Muscle of arm (tissue), 1 donor: ENCODE measurements at regions not wholly inside any gene's neighbourhood (a gene's known extent, or its start where the extent isn't known, plus 50 kb on each side); places are given as distances from the start of the nearest gene placed in this dataset.
"Not testable (repeated sequence)": the region's sequence is repeated elsewhere in the genome, so short reads cannot be mapped to it uniquely, and the experiment has no call there.

Experiments used
- DNase-seq: peaks from one replicate; pipeline ENCODE4 v3.0.0-alpha.2; 2013

DNA sequence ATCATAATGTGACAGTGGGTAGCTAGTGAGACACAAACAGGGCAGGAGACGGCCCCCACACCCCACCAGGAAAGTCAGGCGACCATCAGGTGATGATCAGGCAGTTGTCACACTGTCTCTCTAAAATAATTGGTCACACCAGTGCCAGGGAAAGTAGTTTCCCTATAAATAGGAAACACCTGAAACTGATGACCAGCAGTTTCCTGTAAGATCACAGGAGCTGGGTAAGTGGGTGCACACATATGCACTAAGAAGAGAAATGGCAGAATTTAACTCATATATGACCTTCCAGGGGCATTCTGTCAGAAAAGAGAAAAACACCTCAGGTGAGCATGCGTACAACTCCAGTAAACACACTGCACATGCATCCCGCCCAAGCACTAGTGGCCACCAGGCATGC is 620.5 kb upstream of the GHITM start:
- no peak for DNase-seq

DNA sequence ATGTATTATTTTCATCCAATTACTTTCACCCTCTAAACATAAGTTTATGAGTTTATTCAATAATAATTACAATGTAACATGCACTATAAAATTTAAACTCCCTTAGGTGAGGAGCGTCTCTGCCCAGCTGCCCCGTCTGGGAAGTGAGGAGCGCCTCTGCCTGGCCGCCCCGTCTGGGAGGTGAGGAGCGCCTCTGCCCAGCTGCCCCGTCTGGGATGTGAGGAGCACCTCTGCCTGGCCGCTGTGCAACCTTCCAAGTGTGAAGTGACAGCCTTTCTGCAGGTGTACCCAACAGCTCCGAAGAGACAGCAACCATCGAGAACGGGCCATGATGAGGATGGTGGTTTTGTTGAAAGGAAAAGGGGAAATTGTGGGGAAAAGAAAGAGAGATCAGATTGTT is 618.9 kb upstream of the GHITM start:
- DNase-seq: not testable (repeated sequence)

DNA sequence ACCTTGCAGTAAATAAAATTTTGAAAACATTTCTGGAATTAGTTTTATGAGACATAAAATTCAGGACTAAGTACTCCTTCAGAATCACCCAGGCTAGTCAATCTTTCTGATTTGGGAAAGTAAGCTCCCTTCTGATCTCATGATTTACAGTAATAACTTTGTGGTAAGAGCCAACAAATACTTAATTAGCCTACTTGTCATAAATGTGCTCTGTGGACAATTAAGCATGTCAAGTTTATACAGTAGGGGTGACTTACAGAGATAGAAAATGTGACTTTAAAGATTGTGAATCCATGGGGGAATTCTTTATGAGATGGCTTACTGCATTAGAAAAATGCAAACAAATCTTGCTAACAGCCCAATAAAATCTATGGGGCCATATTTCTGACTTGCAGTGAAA is 616.9 kb upstream of the GHITM start:
- no peak for DNase-seq

DNA sequence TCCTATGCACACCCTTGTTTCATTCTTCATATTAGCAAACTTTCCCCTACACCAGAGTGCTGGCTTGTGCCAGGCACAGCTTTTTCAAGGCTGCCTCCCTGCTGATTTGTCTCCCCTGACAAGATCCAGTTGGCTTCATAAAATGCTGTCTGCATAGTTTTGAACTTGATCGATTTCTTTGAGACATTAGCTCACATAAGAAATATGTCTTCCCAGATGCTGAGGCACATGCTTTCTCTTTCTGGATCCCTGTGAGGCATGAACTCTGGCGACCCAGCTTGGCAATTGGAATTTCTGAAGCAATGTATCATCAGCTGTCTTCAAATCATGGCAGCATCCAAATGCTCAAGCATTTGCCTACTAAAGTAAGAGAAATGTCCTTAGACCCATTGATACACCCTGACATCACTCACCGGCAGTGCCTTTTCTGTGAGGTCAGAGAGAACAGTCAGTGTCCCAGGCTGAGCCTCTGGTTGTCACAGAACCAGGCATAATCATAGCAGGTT is 616.4 kb upstream of the GHITM start:
- peak; percentile 56 for DNase-seq

DNA sequence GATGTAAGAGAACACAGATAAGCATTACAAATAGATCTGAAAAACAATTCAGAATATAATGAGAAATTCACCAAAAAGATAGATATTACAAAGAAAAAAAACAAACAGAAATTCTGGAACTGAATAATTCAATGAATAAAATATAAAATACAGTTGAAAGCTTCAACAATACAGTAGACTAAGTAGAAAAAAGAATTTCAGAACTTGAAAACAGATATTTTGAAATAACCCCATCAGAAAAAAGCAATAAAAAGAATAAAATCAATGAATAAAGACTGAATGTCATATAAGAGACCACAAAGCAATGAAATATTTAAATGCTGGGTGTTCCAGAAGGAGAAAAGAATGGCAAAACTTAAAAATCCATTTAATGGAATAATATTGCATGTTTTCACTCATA is 611.4 kb upstream of the GHITM start:
- DNase-seq: no peak

DNA sequence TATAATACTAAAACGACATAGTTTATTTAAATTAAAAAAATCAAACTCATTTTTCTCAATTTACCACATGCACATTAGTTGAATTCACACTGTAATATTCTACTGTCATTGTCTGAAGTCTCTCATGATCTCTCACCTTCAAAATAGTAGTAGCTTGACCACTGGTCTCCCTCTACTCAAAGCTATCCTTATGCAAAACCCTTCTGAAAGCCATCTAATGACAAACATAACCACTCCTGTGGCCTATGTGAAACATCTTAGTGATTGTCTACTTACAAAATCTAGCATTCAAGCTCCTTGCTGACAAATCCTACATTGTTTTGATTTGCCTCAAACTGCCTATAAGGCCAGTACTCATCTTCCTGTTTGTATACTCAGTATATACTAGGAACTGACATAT is 606.0 kb upstream of the GHITM start:
- DNase-seq: no peak

DNA sequence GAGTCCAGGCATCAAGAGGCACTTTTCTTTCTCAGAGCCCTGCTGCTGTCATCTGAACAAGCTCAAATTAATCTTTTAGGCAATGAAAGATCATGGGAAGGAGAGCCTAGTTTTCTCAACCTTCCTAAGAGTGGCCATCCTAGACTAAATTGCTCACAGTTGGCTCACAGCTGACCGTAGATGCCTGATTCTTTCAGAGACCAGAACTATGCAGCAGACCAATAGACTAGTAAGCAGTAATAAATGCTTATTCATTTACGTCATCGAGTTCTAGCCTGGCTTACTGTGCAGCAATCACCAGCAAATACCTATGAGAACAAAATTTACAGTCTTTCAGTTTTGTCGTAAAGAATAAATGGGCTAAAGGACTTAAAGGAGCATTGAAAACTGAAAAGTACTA is 602.9 kb upstream of the GHITM start:
- no peak for DNase-seq

DNA sequence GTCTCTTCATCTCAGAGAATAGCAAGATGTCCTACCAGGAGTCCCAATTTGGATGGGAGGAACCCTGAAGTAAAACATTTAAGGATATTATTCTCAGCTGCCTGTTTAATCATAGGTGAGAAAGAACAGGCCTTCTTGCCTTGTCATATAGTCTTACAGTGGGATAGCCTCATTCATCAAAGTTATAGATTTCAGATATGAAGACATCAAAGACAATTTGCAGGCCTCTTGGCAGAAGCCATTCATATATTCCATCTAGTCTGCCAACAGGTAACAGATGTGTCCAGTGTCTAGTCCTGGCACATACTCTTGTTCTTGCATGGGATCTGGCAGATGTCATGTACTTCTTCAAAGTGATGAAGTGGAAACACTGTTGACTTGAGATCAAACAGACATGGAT is 601.3 kb upstream of the GHITM start:
- no peak for DNase-seq

DNA sequence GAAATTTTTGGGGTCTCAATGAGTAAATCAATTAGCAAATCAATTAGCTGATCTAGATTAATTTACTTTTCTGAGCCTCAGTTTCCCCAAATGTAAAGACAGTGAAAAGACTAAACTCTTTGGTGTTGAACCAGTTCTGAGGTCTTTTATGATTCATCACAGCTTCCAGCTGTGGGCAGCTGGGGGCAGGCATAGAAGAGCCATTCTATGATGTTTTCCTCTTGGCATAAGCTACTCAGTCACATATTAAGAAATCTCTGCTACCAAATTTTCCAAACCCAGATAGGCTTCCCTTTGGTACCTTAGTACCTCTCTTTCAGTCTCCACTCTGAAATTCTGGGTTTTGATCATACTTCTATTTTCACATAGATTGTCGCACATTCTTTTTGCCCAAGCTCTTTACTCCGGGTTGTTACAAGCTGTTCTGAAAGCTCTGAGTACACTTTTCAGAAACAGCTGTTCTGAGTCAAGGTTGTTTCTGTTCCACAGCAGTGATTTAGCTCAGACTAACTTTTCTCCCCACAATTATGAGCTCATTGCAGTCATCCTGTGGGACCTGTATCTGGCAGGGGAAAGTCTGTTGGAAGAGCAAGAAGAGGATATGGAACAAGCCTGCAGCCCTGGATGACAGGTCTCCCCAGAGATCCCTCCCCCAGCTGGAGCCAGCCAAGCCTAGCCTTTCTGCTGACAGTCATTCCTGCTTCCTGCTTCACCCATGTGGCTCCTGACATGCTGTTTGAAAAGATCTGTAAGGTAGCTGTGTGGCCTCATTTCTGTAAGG is 599.6 kb upstream of the GHITM start:
- peak; percentile 93 for DNase-seq

DNA sequence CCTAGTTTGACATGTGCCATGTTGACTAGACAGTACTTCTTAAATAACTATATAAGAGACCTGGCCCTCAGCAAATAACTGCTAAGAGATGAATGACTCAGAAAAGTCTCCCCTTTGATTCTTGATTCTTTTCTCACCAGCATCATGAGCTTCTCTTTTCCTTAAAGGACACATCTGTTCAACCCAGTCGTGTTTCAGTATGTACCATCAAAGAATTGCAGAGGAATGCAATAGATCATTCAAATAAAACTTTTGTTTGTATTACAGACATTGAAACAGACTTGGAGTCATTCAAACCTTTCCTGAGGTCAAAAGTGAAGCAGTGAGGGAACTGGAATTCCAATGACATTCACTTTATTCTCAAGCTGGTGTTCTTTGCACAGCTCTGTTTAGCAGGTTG is 598.3 kb upstream of the GHITM start:
- DNase-seq: no peak

DNA sequence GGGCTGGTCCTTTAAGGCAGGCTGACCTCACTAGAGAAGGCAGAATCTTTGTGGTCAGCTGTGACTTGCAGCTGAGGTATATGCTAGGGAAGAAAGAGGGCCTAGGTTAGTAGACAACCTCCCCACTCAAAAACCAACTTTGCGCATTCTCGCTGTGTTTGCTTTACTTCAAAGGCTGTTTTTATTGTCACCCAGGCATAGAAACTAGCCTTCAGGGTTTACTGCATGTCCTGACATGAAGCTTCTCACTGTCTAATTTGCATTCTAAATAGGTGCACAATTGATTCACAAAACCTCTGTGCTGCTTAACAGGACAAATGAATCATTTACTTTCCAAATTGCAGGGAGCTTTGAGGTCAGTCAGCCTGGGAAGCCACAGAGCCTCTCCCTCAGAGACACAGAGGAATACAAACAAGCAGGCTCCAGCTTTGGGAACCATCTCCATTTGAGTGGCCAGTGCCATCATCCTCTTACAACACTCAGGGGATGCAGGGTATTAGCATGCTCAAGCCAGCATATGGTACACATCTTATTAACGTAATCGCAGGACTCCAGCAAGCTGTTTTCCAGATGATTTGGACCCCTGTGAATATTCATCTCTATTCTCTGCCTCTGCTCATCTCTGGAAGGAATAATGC is 596.4 kb upstream of the GHITM start:
- DNase-seq: peak; percentile 25

DNA sequence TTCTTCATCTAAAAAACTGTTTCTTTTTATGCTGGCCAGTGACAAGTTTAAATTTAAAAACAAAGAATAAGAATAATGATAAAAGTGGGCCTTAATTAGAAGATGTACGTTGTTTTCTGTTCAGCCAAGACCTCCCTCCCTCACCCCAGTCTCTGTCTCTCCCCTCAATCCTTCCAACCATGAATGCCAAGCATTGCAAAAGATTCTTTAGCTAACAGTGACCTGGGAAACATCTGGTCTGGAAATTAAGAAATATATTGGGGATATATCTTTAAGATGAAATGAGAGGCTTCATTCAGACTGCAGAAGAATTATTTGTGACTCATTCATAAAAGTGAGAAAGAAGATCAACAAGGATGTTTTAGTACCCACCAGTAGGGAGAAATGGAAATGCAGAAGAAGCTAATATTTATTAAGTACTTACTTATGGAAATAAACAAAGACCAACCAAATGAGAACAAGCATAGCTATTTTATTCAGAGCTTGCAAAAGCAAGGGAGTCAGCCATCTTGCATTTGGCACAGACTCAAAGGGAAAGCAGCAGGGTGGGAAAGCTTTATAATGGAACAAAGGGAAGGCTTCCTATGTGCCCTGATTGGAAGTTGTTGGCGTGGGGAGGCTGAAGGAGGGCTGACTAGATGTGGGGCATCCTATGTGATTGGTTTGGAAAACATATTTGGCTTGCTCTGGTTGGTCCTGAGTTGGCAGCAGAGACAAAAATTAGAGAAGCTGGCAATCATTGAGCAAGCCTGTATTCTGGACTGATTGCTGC is 595.4 kb upstream of the GHITM start:
- DNase-seq: no peak

DNA sequence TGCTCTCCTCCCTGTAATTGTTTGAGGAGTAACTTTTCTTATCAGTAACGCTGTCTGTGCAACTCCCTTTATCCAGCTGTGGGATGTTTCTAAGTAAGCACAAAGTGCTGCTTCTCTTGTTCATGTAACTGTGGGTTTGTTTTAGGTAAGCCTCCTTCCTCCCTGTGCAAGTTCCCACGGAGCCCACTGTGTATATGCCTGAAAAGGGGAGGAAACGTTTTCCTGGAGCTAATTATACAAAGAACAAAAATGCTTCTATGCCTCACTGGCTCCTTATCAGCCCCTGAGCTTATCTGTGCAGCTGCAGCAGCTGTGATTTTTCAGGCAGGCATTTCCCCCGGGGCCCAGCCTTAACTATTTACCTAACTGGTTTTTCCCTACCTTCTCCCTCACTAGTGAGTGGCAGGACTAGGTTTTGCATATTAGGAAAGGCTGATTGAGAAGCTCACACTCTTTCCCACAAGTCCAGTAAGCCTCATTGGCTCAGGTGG is 593.4 kb upstream of the GHITM start:
- DNase-seq: no peak

DNA sequence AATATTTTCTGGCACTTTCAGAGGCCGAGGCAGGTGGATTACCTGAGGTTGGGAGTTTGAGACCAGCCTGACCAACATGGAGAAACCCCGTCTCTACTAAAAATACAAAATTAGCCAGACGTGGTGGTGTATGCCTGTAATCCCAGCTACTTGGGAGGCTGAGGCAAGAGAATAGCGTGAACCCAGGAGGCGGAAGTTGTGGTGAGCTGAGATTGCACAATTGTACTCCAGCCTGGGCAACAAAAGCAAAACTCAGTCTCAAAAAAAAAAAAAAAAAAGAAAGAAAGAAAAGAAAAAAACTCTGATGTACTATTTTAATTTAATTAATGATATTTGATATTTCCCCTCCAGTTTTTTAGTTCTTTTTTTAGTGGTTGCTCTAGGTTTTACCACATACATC is 588.1 kb upstream of the GHITM start:
- DNase-seq: not testable (repeated sequence)

DNA sequence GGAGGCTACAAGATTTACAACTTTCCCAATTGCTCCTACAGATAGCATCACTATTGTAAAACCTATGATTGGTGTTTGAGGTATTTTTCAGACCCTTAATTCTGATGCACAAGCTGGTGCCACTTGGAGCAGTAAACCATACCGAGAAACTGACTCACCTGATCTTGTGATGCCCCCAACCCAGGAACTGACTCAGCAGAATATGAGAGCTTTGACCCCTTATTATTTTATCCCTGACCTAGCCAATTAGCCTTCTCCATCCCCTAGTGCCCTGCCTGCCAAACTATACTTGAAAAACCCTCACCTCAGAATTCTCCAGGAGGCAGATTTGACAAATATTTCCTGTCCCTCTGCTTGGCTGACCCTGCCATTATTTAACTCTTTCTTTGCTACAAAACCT is 585.9 kb upstream of the GHITM start:
- no peak for DNase-seq

DNA sequence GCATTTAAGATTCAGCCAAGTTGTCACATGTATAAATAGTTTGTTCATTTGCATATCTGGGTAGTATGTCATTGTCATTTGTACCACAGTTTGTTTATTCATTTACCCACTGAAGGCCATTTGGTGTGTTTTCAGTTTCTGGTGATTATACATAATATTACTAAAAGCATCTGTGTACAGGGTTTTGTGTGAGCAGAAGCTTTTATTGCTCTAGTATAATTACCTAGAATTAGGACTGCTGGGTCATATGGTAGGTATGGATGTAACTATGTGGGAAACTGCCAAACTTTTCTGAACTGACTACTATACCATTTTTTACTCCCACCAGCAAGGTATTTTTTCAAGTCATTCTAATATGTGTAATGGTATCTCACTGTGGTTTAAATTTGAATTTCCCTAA is 584.0 kb upstream of the GHITM start:
- no peak for DNase-seq

DNA sequence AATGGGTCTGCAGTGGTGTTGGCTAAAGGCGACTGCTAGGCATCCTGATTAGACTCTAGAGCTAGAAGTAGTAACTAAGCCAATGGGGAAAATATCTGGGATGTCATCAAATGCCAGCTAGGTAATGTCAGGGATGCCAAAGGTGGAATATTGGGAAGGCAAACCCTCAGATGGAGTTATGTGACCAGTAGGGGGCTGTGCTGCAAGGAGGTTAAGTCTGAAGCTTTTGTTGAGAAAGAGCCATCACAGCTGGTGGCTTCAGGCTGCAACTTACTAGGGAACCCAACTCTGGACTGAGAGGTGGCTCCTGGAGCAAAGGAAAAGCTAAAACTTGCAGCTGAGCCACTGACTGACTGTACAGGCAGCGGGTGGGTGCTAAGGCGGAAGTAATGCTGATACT is 576.9 kb upstream of the GHITM start:
- no peak for DNase-seq

DNA sequence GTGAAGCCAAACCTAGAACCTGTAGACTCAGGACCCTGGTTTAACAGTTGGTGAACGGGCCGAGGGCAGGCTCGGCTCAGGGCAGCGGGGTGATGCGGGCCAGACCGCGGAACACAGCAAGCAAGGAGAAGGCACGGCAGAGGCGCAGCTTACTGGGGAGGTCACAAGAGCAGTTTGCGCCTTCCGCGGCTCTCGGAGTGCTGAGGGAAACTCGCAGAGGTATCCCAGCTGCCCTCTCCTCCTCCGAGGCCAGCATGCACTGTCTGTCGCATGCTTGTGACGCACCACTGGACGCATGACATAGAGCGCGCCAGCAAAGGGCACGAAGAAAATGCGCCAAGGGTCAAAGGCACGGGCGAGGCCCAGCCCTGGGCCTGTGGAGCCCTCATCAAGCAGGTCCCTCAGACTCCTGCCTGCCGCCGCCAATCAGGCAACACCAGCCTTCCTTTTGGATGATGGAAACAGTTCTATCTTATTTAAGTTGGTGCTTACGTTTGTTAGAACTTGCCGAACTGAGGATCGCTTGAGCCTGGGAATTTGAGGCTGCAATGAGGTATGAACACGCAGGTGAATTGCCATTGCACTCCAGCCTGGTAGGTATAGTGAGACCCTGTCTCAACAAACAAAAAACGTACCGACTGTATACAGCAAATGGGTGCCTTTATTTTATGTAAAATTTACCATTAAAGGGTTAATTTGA is 574.3 kb upstream of the GHITM start:
- DNase-seq: no peak

DNA sequence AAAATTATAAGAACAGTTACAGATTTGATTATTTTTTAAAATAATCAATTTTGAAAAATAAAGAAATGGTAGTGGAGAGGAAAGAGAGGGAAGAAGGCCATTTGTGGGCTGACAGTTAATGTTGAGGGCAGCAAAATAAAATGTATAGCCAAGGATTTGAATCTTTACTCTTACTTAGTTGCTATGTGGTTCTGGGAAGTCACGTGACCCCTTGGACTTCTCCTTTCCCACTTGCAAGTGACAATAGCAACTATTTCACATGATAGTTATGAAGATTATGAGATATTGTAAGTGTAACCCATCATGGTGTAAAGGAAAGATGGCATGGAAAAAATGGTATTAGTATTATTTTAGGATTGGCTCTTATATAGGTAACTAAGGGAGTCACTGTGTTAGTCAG is 567.3 kb upstream of the GHITM start:
- DNase-seq: no peak

DNA sequence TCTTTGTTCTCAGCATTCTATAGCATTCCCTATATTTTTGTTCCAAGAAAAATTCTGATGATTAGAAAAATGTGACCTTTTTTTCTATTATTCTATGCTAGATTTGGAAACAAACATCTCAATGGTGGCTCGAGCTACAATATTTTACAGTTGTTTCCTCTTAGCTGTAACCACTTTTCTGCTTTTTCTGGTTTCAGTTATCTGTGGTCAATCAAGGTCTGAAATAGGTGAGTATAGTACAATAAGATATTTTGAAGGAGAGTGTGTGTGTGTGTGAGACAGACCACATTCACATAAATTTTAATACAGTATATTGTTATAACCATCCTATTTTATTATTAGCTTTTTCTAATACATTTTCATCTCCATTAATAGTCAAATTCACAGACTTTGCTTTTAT is 564.5 kb upstream of the GHITM start:
- no peak for DNase-seq

DNA sequence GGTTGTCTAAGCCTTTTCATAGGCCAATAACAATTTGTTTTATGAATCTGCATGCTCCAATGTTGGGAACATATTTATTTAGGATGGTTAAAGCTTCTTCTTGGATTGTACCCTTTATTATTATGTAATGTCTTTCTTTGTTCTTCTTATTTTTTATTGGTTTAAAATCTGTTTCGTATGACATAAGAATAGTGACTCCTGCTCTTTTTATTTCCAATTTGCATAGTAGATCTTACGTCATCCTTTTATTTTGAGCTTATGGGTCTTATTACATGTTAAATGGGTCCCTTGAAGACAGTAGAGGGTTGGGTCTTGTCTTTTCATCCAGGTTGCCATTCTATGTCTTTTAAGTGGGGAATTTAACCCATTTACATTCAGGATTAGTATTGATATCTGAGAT is 561.9 kb upstream of the GHITM start:
- DNase-seq: no peak

DNA sequence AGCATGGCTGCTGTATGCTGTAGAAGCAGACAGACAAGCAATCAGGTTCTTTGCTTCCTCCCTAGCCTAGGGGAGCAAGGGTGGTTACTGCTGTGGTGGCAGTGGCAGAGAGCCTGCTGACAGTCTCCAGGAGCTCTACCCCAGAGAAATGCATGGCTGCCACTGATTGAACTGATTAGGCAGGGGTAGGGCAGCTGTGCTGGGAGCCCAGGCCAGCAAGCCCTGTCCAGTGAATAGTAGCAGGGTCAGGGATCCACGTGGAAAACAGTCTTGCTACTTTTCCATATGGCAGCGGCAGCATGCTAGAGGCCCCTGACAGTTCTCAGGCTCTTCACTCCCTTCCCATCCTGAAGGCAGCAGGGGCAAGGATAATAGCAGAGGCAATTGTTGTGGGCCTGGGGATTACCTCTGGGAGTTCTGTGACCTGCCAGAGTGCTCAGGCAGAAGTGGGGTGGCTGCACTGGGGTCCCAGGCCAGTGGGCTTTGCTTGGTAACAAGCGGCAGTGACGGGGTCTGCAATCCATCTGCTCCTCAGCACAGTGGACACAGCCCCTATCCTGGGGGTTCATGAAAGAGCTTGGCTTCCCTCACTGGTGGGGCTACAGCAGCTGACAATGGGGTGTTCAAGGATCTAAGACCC is 558.8 kb upstream of the GHITM start:
- DNase-seq: no peak
